Astrocyte (in vitro differentiated cells and primary cell): ENCODE measurements at regions not wholly inside any gene's neighbourhood (a gene's known extent, or its start where the extent isn't known, plus 50 kb on each side); places are given as distances from the start of the nearest gene placed in this dataset.

Experiments
- DNase-seq: peaks from one replicate; pipeline ENCODE4 v3.0.0-alpha.2; 2010; ENCODE audit warnings: low read depth
- FAIRE-seq: peaks from 2 replicates; lab custom pipeline; 2011; peaks lifted over from hg19 to GRCh38; lab: Jason Lieb, UNC
- H2AFZ ChIP-seq: 2 replicates; pipeline ENCODE4 v1.6.0; 2012; ENCODE audit warnings: low read depth, low read length, inconsistent platforms
- H3K27ac ChIP-seq: 2 replicates; pipeline ENCODE4 v1.5.1; 2011; ENCODE audit warnings: low read depth, low read length, inconsistent platforms
- H3K27me3 ChIP-seq: 2 replicates; pipeline ENCODE4 v1.6.0; 2011; ENCODE audit warnings: low read length, inconsistent platforms; ENCODE audit not compliant: insufficient read depth
- H3K36me3 ChIP-seq: 2 replicates; pipeline ENCODE4 v1.5.1; 2011; ENCODE audit warnings: low read length, inconsistent platforms; ENCODE audit not compliant: insufficient read depth
- H3K4me1 ChIP-seq: 2 replicates; pipeline ENCODE4 v1.5.1; 2011; ENCODE audit warnings: low read length, inconsistent platforms; ENCODE audit not compliant: insufficient read depth
- H3K4me2 ChIP-seq: 2 replicates; pipeline ENCODE4 v1.6.0; 2012; ENCODE audit warnings: low read length, inconsistent platforms
- H3K4me3 ChIP-seq: 2 replicates; pipeline ENCODE4 v1.5.1; 2011; ENCODE audit warnings: low read depth, mild to moderate bottlenecking, low read length, inconsistent platforms; ENCODE audit not compliant: insufficient read depth
- H3K79me2 ChIP-seq: 2 replicates; pipeline ENCODE4 v1.6.0; 2012; ENCODE audit warnings: mild to moderate bottlenecking, low read length, inconsistent platforms; ENCODE audit not compliant: insufficient read depth
- H3K9ac ChIP-seq: 2 replicates; pipeline ENCODE4 v1.6.0; 2012; ENCODE audit warnings: mild to moderate bottlenecking, low read length, inconsistent platforms
- H3K9me3 ChIP-seq: 2 replicates; pipeline ENCODE4 v1.5.1; 2012; ENCODE audit warnings: low read depth, mild to moderate bottlenecking, low read length, inconsistent platforms; ENCODE audit not compliant: insufficient read depth
- H4K20me1 ChIP-seq: 2 replicates; pipeline ENCODE4 v1.6.0; 2012; ENCODE audit warnings: low read length, inconsistent platforms; ENCODE audit not compliant: insufficient read depth
- H3K27ac Mint-ChIP-seq: one replicate; pipeline ENCODE4 v1.8.0; 2021; ENCODE audit warnings: mild to moderate bottlenecking, mixed read lengths; ENCODE audit not compliant: unreplicated experiment
- H3K27me3 Mint-ChIP-seq: one replicate; pipeline ENCODE4 v1.8.0; 2021; ENCODE audit warnings: low read depth, mixed read lengths; ENCODE audit not compliant: unreplicated experiment
- H3K36me3 Mint-ChIP-seq: one replicate; pipeline ENCODE4 v1.8.0; 2021; ENCODE audit warnings: low read depth, mixed read lengths; ENCODE audit not compliant: unreplicated experiment
- H3K4me1 Mint-ChIP-seq: one replicate; pipeline ENCODE4 v1.8.0; 2021; ENCODE audit warnings: low read depth, mixed read lengths; ENCODE audit not compliant: unreplicated experiment
- H3K4me3 Mint-ChIP-seq: one replicate; pipeline ENCODE4 v1.8.0; 2021; ENCODE audit warnings: mild to moderate bottlenecking, moderate library complexity, mixed read lengths; ENCODE audit not compliant: unreplicated experiment
- H3K9me3 Mint-ChIP-seq: one replicate; pipeline ENCODE4 v1.8.0; 2021; ENCODE audit warnings: mild to moderate bottlenecking, mixed read lengths; ENCODE audit not compliant: unreplicated experiment
- EZH2 ChIP-seq: IDR thresholded peaks from 2 replicates; pipeline ENCODE4 v1.6.1; 2012; ENCODE audit warnings: mild to moderate bottlenecking, low read length, inconsistent platforms; ENCODE audit not compliant: insufficient read depth
- TF ChIP-seq, protein P1 (sequence below): IDR thresholded peaks from 2 replicates; pipeline ENCODE4 v1.5.1; 2011; ENCODE audit warnings: low read depth, mild to moderate bottlenecking, inconsistent platforms, low read length, moderate library complexity; ENCODE audit not compliant: insufficient read depth

DNA sequence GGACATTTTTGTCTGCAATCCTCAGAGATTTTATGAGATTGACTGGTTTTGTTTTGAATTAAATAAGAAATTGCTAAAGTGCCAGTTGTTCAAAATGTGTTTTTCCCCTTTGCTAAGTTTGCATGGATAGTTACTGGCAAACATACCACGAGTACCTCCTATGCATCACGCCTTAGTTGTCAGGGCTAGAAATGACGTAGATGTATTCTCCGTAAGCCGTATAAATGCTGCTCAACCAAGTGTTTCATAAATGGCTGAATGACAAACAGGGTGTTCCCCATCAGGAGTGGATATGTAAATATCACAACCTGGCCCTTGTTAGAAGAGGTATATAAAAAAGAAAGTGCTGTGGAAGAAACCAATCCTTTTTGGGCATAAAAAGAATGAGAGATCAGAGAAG is 341.1 kb upstream of the ZFP64 start:
- Histone ChIP-seq H3K79me2 (no peaks in the 10 kb centered on the region), H3K27me3 (no peaks in the 10 kb centered on the region), H4K20me1 (no peaks in the 10 kb centered on the region), H3K27ac (no peak overlapping the region), H3K9ac (no peak overlapping the region), H3K36me3 (no peaks in the 10 kb centered on the region), H3K4me2 (no peak overlapping the region), H2AFZ (no peak overlapping the region), H3K4me1 (no peaks in the 10 kb centered on the region), H3K4me3 (no peak overlapping the region), H3K9me3 (no peaks in the 10 kb centered on the region)
- H3K9me3 Mint-ChIP-seq = peaks cover 10% of the 10 kb centered on the region
- TF ChIP-seq EZH2 = no peak
- TF ChIP-seq, protein P1, sequence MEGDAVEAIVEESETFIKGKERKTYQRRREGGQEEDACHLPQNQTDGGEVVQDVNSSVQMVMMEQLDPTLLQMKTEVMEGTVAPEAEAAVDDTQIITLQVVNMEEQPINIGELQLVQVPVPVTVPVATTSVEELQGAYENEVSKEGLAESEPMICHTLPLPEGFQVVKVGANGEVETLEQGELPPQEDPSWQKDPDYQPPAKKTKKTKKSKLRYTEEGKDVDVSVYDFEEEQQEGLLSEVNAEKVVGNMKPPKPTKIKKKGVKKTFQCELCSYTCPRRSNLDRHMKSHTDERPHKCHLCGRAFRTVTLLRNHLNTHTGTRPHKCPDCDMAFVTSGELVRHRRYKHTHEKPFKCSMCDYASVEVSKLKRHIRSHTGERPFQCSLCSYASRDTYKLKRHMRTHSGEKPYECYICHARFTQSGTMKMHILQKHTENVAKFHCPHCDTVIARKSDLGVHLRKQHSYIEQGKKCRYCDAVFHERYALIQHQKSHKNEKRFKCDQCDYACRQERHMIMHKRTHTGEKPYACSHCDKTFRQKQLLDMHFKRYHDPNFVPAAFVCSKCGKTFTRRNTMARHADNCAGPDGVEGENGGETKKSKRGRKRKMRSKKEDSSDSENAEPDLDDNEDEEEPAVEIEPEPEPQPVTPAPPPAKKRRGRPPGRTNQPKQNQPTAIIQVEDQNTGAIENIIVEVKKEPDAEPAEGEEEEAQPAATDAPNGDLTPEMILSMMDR = no peak
- no peak for FAIRE-seq
- H3K4me1 Mint-ChIP-seq = peaks cover 1% of the 10 kb centered on the region
- no peaks in the 10 kb centered on the region for H3K27me3 Mint-ChIP-seq
- no peaks in the 10 kb centered on the region for H3K36me3 Mint-ChIP-seq
- no peak overlapping the region for H3K27ac Mint-ChIP-seq
- no peak for DNase-seq
- H3K4me3 Mint-ChIP-seq = no peak overlapping the region

DNA sequence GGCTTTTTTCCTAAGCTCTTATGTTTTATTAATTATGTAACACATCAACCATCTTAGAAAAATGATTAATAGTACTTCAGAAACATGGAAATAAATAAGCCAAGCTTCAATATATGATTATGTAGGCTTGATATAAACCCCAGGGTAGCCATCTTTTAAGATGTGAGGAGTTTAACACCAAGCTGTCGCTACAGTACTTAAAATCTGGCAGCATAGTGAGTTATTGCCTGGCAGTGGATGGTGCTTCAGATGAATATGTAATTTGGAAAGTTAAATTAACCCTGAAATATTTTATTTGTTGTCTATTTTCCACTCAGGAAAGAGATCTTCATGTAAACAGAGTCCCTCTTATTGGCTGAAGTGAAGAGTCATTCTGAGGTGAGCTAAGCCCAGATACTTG is 339.0 kb upstream of the ZFP64 start:
- H3K27me3 ChIP-seq = no peaks in the 10 kb centered on the region
- no peak overlapping the region for H3K9ac ChIP-seq
- Mint-ChIP-seq H3K4me1 (no peaks in the 10 kb centered on the region), H3K27me3 (no peaks in the 10 kb centered on the region), H3K36me3 (no peaks in the 10 kb centered on the region), H3K9me3 (peaks cover 8% of the 10 kb centered on the region), H3K27ac (no peak overlapping the region), H3K4me3 (no peak overlapping the region)
- H4K20me1 ChIP-seq = no peaks in the 10 kb centered on the region
- no peaks in the 10 kb centered on the region for H3K4me1 ChIP-seq
- DNase-seq (no peak), FAIRE-seq (no peak)
- H3K36me3 ChIP-seq = no peaks in the 10 kb centered on the region
- no peak overlapping the region for H3K4me2 ChIP-seq
- H3K9me3 ChIP-seq = no peaks in the 10 kb centered on the region
- no peak overlapping the region for H2AFZ ChIP-seq
- TF ChIP-seq, protein P1 = no peak
- no peak for TF ChIP-seq EZH2
- no peak overlapping the region for H3K4me3 ChIP-seq
- H3K79me2 ChIP-seq = no peaks in the 10 kb centered on the region
- no peak overlapping the region for H3K27ac ChIP-seq

DNA sequence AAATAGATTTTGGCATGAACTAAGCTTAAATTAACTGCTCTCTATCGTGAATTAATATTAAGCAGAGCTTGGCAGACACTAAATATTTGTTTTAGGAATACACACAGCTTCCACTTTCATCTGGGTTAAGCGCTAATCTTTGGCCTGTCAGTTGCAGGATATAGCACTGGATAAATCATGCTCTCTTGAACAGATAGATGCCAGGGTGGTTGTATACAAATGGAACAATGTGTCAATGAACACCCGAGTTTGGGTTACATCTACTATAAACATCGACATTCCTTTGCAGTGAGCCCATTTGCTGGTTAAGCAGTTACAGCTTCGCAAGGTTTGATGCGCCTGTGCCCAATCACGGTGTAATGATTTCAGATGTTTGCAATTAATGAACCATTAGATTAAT is 338.2 kb upstream of the ZFP64 start:
- Histone ChIP-seq H3K9ac (no peak overlapping the region), H3K4me1 (no peaks in the 10 kb centered on the region), H3K4me2 (no peak overlapping the region), H3K36me3 (no peaks in the 10 kb centered on the region), H2AFZ (no peak overlapping the region), H3K27me3 (no peaks in the 10 kb centered on the region), H3K79me2 (no peaks in the 10 kb centered on the region), H4K20me1 (no peaks in the 10 kb centered on the region), H3K4me3 (no peak overlapping the region), H3K9me3 (no peaks in the 10 kb centered on the region), H3K27ac (no peak overlapping the region)
- Mint-ChIP-seq H3K4me3 (no peak overlapping the region), H3K9me3 (peaks cover 8% of the 10 kb centered on the region), H3K27me3 (no peaks in the 10 kb centered on the region), H3K27ac (no peak overlapping the region), H3K36me3 (no peaks in the 10 kb centered on the region), H3K4me1 (peaks cover under 1% of the 10 kb centered on the region)
- DNase-seq (peak; percentile 35), FAIRE-seq (peak; percentile 62)
- TF ChIP-seq, protein P1 = no peak
- TF ChIP-seq EZH2 = no peak
